H9 (cell line): ENCODE measurements at regions not wholly inside any gene's neighbourhood (a gene's known extent, or its start where the extent isn't known, plus 50 kb on each side); places are given as distances from the start of the nearest gene placed in this dataset.

Experiments
- DNase-seq: peaks from one replicate; pipeline ENCODE4 v3.0.0-alpha.2; 2017
- H2AFZ ChIP-seq: one replicate; pipeline ENCODE4 v1.6.1; 2013; ENCODE audit warnings: mild to moderate bottlenecking, low read length, control low read depth, moderate library complexity
- H2AK5ac ChIP-seq: 2 replicates; pipeline ENCODE4 v1.6.1; 2013; ENCODE audit warnings: low read length, control low read depth, mixed read lengths; ENCODE audit not compliant: insufficient read length
- H2BK120ac ChIP-seq: one replicate; pipeline ENCODE4 v1.6.1; 2013; ENCODE audit warnings: low read depth, mild to moderate bottlenecking, low read length, control low read depth, inconsistent platforms; ENCODE audit not compliant: poor library complexity, severe bottlenecking
- H2BK12ac ChIP-seq: 2 replicates; pipeline ENCODE4 v1.6.1; 2013; ENCODE audit warnings: low read length, control low read depth, mixed read lengths, low read depth; ENCODE audit not compliant: insufficient read length
- H2BK15ac ChIP-seq: 2 replicates; pipeline ENCODE4 v1.6.1; 2013; ENCODE audit warnings: low read depth, low read length, control low read depth
- H2BK20ac ChIP-seq: one replicate; pipeline ENCODE4 v1.6.1; 2013; ENCODE audit warnings: low read depth, mild to moderate bottlenecking, low read length, control low read depth, inconsistent platforms; ENCODE audit not compliant: poor library complexity, severe bottlenecking
- H2BK5ac ChIP-seq: 2 replicates; pipeline ENCODE4 v1.6.1; 2013; ENCODE audit warnings: low read length, control low read depth, mixed read lengths; ENCODE audit not compliant: insufficient read length
- H3K14ac ChIP-seq: 2 replicates; pipeline ENCODE4 v1.6.1; 2013; ENCODE audit warnings: low read length, control low read depth; ENCODE audit not compliant: insufficient read depth
- H3K18ac ChIP-seq: 2 replicates; pipeline ENCODE4 v1.6.1; 2013; ENCODE audit warnings: low read depth, mild to moderate bottlenecking, mixed read lengths, low read length, control low read depth; ENCODE audit not compliant: insufficient read length
- H3K23ac ChIP-seq: 2 replicates; pipeline ENCODE4 v1.6.1; 2013; ENCODE audit warnings: low read length, control low read depth, mixed read lengths, low read depth; ENCODE audit not compliant: insufficient read length
- H3K23me2 ChIP-seq: 2 replicates; pipeline ENCODE4 v1.6.1; 2013; ENCODE audit warnings: low read depth, mild to moderate bottlenecking, mixed read lengths, low read length, control low read depth; ENCODE audit not compliant: insufficient read length, poor library complexity, severe bottlenecking
- H3K27ac ChIP-seq: 2 replicates; pipeline ENCODE4 v1.5.1; 2013; ENCODE audit warnings: low read length, control low read depth, mixed read lengths, low read depth; ENCODE audit not compliant: insufficient read length
- H3K27me3 ChIP-seq: 2 replicates; pipeline ENCODE4 v1.6.1; 2013; ENCODE audit warnings: low read length, control low read depth, inconsistent platforms; ENCODE audit not compliant: insufficient read depth
- H3K4ac ChIP-seq: 2 replicates; pipeline ENCODE4 v1.6.1; 2013; ENCODE audit warnings: low read depth, mild to moderate bottlenecking, control low read depth, inconsistent platforms, low read length, moderate library complexity
- H3K4me1 ChIP-seq: 2 replicates; pipeline ENCODE4 v1.6.1; 2013; ENCODE audit warnings: low read length, control low read depth, inconsistent platforms; ENCODE audit not compliant: insufficient read depth
- H3K4me2 ChIP-seq: 2 replicates; pipeline ENCODE4 v1.6.1; 2013; ENCODE audit warnings: low read length, control low read depth, mixed read lengths; ENCODE audit not compliant: insufficient read length, insufficient read depth
- H3K56ac ChIP-seq: 2 replicates; pipeline ENCODE4 v1.6.1; 2013; ENCODE audit warnings: low read depth, mild to moderate bottlenecking, mixed read lengths, low read length, control low read depth; ENCODE audit not compliant: insufficient read length
- H3K79me1 ChIP-seq: 2 replicates; pipeline ENCODE4 v1.6.1; 2013; ENCODE audit warnings: low read depth, mild to moderate bottlenecking, moderate library complexity, low read length, control low read depth, inconsistent platforms; ENCODE audit not compliant: insufficient read depth, poor library complexity, severe bottlenecking
- H3K79me2 ChIP-seq: 2 replicates; pipeline ENCODE4 v1.6.1; 2013; ENCODE audit warnings: low read length, control low read depth, inconsistent platforms; ENCODE audit not compliant: insufficient read depth
- H3K9ac ChIP-seq: 2 replicates; pipeline ENCODE4 v1.6.1; 2013; ENCODE audit warnings: low read length, control low read depth, mixed read lengths; ENCODE audit not compliant: insufficient read length; ENCODE audit errors: extremely low read depth
- H3K9me3 ChIP-seq: one replicate; pipeline ENCODE4 v1.6.1; 2013; ENCODE audit warnings: low read depth, low read length, inconsistent platforms; ENCODE audit not compliant: control insufficient read depth
- H3T11ph ChIP-seq: one replicate; pipeline ENCODE4 v1.6.1; 2013; ENCODE audit warnings: mild to moderate bottlenecking, low read length, control low read depth, inconsistent platforms
- H4K20me1 ChIP-seq: one replicate; pipeline ENCODE4 v1.6.1; 2013; ENCODE audit not compliant: control insufficient read depth, insufficient read length, insufficient read depth
- H4K5ac ChIP-seq: 2 replicates; pipeline ENCODE4 v1.6.1; 2013; ENCODE audit warnings: low read depth, mild to moderate bottlenecking, mixed read lengths, low read length, control low read depth; ENCODE audit not compliant: insufficient read length
- H4K8ac ChIP-seq: replicated peaks from 2 replicates; pipeline ENCODE4 v1.6.1; 2013; ENCODE audit warnings: low read length, control low read depth, mixed read lengths, low read depth; ENCODE audit not compliant: insufficient read length
- H4K91ac ChIP-seq: 2 replicates; pipeline ENCODE4 v1.6.1; 2013; ENCODE audit warnings: low read depth, mild to moderate bottlenecking, moderate library complexity, mixed read lengths, low read length, control low read depth; ENCODE audit not compliant: insufficient read length
- H3K27ac Mint-ChIP-seq, 3 experiments: 2 replicates in 2 of 3; 3 replicates in 1 of 3; pipeline ENCODE4 v1.8.0; 2020 to 2021; ENCODE audit warnings: mixed read lengths in 3 of 3, mild to moderate bottlenecking in 1 of 3, moderate library complexity in 1 of 3
- H3K27me3 Mint-ChIP-seq: 2 replicates; pipeline ENCODE4 v1.8.0; 2021; ENCODE audit warnings: low read depth, mild to moderate bottlenecking, moderate library complexity, mixed read lengths
- H3K36me3 Mint-ChIP-seq, 3 experiments: 2 replicates in 2 of 3; 3 replicates in 1 of 3; pipeline ENCODE4 v1.8.0; 2020 to 2021; ENCODE audit warnings: low read depth in 3 of 3, mixed read lengths in 3 of 3; ENCODE audit not compliant: insufficient read depth in 1 of 3
- H3K4me1 Mint-ChIP-seq, 2 experiments: 2 replicates each; pipeline ENCODE4 v1.8.0; 2020; ENCODE audit warnings: mixed read lengths in 2 of 2
- H3K4me3 Mint-ChIP-seq, 2 experiments: 2 replicates in 1 of 2; 3 replicates in 1 of 2; pipeline ENCODE4 v1.8.0; 2020 to 2021; ENCODE audit warnings: mild to moderate bottlenecking in 2 of 2, mixed read lengths in 2 of 2, moderate library complexity in 1 of 2
- H3K9me3 Mint-ChIP-seq, 2 experiments: 2 replicates in 1 of 2; 3 replicates in 1 of 2; pipeline ENCODE4 v1.8.0; 2020; ENCODE audit warnings: mild to moderate bottlenecking in 2 of 2, mixed read lengths in 2 of 2, moderate library complexity in 1 of 2
- WGBS: extraction: QIAGEN DNeasy Blood & Tissue Kit; methylation state at CpG from one replicate; pipeline ENCODE4 v1.1.7; 2013; ENCODE audit warnings: missing lambda C conversion rate, low lambda C conversion rate, mixed read lengths; ENCODE audit not compliant: insufficient read length; ENCODE audit errors: extremely low coverage; 5-methylcytosine and 5-hydroxymethylcytosine counted together
- TF ChIP-seq, protein P1 (sequence below): fragments of 200-600 bp; sonication (generic); conservative IDR thresholded peaks from 3 replicates; pipeline ENCODE4 v1.8.0; 2021; ENCODE audit warnings: antibody characterized with exemption, mild to moderate bottlenecking

- no peak overlapping the region for H3K14ac ChIP-seq
- Mint-ChIP-seq H3K9me3 (no peaks in the 10 kb centered on the region; a peak in 2 of 5 replicates), H3K36me3 (no peaks in the 10 kb centered on the region), H3K4me1 (peaks cover 26 to 40% of the 10 kb centered on the region in 2 experiments), H3K4me3 (no peak overlapping the region), H3K27ac (no peak overlapping the region), H3K27me3 (peaks cover 14% of the 10 kb centered on the region)
- H3K23ac ChIP-seq = no peak overlapping the region
- H4K91ac ChIP-seq = no peak overlapping the region
- H2BK5ac ChIP-seq = no peak overlapping the region
- H3K79me2 ChIP-seq = no peaks in the 10 kb centered on the region
- H3K27me3 ChIP-seq = no peaks in the 10 kb centered on the region
- no peak overlapping the region for H2AK5ac ChIP-seq
- H3K4me2 ChIP-seq = no peak overlapping the region
- no peaks in the 10 kb centered on the region for H3K79me1 ChIP-seq
- DNase-seq = no peak
- no peak overlapping the region for H3K27ac ChIP-seq
- no peak overlapping the region for H3T11ph ChIP-seq
- peaks cover 2% of the 10 kb centered on the region; the same call in 1 of the 2 replicates for H3K4me1 ChIP-seq
- no peak overlapping the region for H3K9ac ChIP-seq
- H4K8ac ChIP-seq = no peak overlapping the region
- H2BK20ac ChIP-seq = no peak overlapping the region
- no peak overlapping the region for H2AFZ ChIP-seq
- H3K18ac ChIP-seq = no peak overlapping the region
- no peak overlapping the region for H2BK15ac ChIP-seq
- WGBS = no CpG with 5 or more reads among the region's 1 CpG
- no peak overlapping the region for H3K4ac ChIP-seq
- no peak overlapping the region for H4K5ac ChIP-seq
- no peak overlapping the region for H3K56ac ChIP-seq
- TF ChIP-seq, protein P1, sequence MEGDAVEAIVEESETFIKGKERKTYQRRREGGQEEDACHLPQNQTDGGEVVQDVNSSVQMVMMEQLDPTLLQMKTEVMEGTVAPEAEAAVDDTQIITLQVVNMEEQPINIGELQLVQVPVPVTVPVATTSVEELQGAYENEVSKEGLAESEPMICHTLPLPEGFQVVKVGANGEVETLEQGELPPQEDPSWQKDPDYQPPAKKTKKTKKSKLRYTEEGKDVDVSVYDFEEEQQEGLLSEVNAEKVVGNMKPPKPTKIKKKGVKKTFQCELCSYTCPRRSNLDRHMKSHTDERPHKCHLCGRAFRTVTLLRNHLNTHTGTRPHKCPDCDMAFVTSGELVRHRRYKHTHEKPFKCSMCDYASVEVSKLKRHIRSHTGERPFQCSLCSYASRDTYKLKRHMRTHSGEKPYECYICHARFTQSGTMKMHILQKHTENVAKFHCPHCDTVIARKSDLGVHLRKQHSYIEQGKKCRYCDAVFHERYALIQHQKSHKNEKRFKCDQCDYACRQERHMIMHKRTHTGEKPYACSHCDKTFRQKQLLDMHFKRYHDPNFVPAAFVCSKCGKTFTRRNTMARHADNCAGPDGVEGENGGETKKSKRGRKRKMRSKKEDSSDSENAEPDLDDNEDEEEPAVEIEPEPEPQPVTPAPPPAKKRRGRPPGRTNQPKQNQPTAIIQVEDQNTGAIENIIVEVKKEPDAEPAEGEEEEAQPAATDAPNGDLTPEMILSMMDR = no peak
- H4K20me1 ChIP-seq = no peaks in the 10 kb centered on the region
- H3K9me3 ChIP-seq = no peaks in the 10 kb centered on the region
- no peak overlapping the region for H2BK120ac ChIP-seq
- H2BK12ac ChIP-seq = no peak overlapping the region
- H3K23me2 ChIP-seq = no peaks in the 10 kb centered on the region
Measured at GRCh38 chr5:141742144-141742543, 60.1 kb upstream of the ARAP3 start.
